Natural killer cell (primary cell): ENCODE measurements at regions not wholly inside any gene's neighbourhood (a gene's known extent, or its start where the extent isn't known, plus 50 kb on each side); places are given as distances from the start of the nearest gene placed in this dataset.
A peak's percentile ranks its signal among the peaks of the same experiment; 100 is the strongest.

Experiments used
- ATAC-seq, 3 donors: fragments of 150-1000 bp in 2 of 3; fragments of 200-7000 bp in 1 of 3; cut with Tn5 transposase; 1 replicate in 1 of 3; 2 replicates in 2 of 3; pipeline ENCODE4 v1.10.0; 2021; ENCODE audit warnings: mild to moderate bottlenecking in 2 of 3, moderate library complexity in 2 of 3
- DNase-seq, 2 donors: peaks; one replicate each; pipeline versions ENCODE4 v3.0.0 to v3.0.0-alpha.2; 2013 to 2021; ENCODE audit warnings: mixed read lengths in 1 of 2
- H3K27ac ChIP-seq: one replicate; pipeline ENCODE4 v1.5.1; 2013; ENCODE audit warnings: mild to moderate bottlenecking, low read length
- H3K27me3 ChIP-seq: one replicate; pipeline ENCODE4 v1.6.1; 2013; ENCODE audit warnings: low read length; ENCODE audit not compliant: control insufficient read depth, insufficient read depth
- H3K36me3 ChIP-seq: one replicate; pipeline ENCODE4 v1.6.1; 2013; ENCODE audit warnings: low read length; ENCODE audit not compliant: control insufficient read depth, insufficient read depth
- H3K4me1 ChIP-seq: one replicate; pipeline ENCODE4 v1.6.1; 2013; ENCODE audit warnings: low read length; ENCODE audit not compliant: control insufficient read depth, insufficient read depth
- H3K4me3 ChIP-seq: one replicate; pipeline ENCODE4 v1.5.1; 2013; ENCODE audit warnings: low read length
- H3K9me3 ChIP-seq: one replicate; pipeline ENCODE4 v1.6.1; 2013; ENCODE audit warnings: low read length; ENCODE audit not compliant: control insufficient read depth, insufficient read depth
- H3K27ac Mint-ChIP-seq, 2 donors: one replicate each; pipeline ENCODE4 v1.8.0; 2022; ENCODE audit warnings: mild to moderate bottlenecking in 2 of 2, mixed read lengths in 2 of 2, moderate library complexity in 1 of 2
- H3K27me3 Mint-ChIP-seq, 2 donors: one replicate each; pipeline ENCODE4 v1.8.0; 2022; ENCODE audit warnings: low read depth in 2 of 2, mixed read lengths in 2 of 2
- H3K36me3 Mint-ChIP-seq: one replicate; pipeline ENCODE4 v1.8.0; 2022; ENCODE audit warnings: mixed read lengths
- H3K4me1 Mint-ChIP-seq, 2 donors: one replicate each; pipeline ENCODE4 v1.8.0; 2022; ENCODE audit warnings: mixed read lengths in 2 of 2
- H3K4me3 Mint-ChIP-seq: one replicate; pipeline ENCODE4 v1.8.0; 2022; ENCODE audit warnings: mild to moderate bottlenecking, moderate library complexity, mixed read lengths
- H3K9me3 Mint-ChIP-seq, 2 donors: one replicate each; pipeline ENCODE4 v1.8.0; 2022; ENCODE audit warnings: mixed read lengths in 2 of 2
- CTCF ChIP-seq: fragments of 200-600 bp; IDR thresholded peaks from one replicate; pipeline ENCODE4 v1.8.0; 2022; ENCODE audit warnings: antibody characterized with exemption
- WGBS: methylation state at CpG from one replicate; pipeline ENCODE4 v1.1.7; 2013; ENCODE audit warnings: missing lambda C conversion rate; ENCODE audit not compliant: insufficient coverage; 5-methylcytosine and 5-hydroxymethylcytosine counted together
- intact Hi-C: fragments of 100-400 bp; cut with micrococcal nuclease; formaldehyde crosslinking; loops from one replicate; pipeline ENCODE4 v1.14.2; 2022

GRCh38 chr2:430291-431040 is 142.6 kb upstream of the ALKAL2 start:
- Histone ChIP-seq H3K9me3 (no peaks in the 10 kb centered on the region), H3K4me3 (peak overlapping the region; percentile 20), H3K36me3 (no peaks in the 10 kb centered on the region), H3K27me3 (no peaks in the 10 kb centered on the region), H3K4me1 (peaks cover 29% of the 10 kb centered on the region), H3K27ac (peak overlapping the region; percentile 91)
- intact Hi-C loops, result no loop called here
- Mint-ChIP-seq H3K27me3 (no peaks in the 10 kb centered on the region), H3K27ac (peak overlapping the region; percentile 96 to 98), H3K4me3 (peak overlapping the region; percentile 85), H3K9me3 (no peaks in the 10 kb centered on the region), H3K4me1 (peaks cover 27 to 39% of the 10 kb centered on the region in 2 donors), H3K36me3 (no peaks in the 10 kb centered on the region)
- no peak for TF ChIP-seq CTCF
- peak; percentile 45 to 53 (median 46) for ATAC-seq
- 13% methylated on average over 18 of the region's 20 CpGs for WGBS
- DNase-seq, result peak in 1 of 2 donors; percentile 31

- H3K4me3 Mint-ChIP-seq, result peak overlapping the region; percentile 85
- no peaks in the 10 kb centered on the region for H3K9me3 Mint-ChIP-seq
- no peaks in the 10 kb centered on the region for H3K36me3 Mint-ChIP-seq
- intact Hi-C loops, result no loop called here
- H3K4me3 ChIP-seq, result peak overlapping the region; percentile 20
- ATAC-seq (peak; percentile 67 to 83 (median 81)), DNase-seq (peak in 1 of 2 donors; percentile 62)
- peak overlapping the region; percentile 96 to 98 for H3K27ac Mint-ChIP-seq
- WGBS, result 7% methylated on average over 17 of the region's 19 CpGs
- no peaks in the 10 kb centered on the region for H3K27me3 Mint-ChIP-seq
- peak overlapping the region; percentile 91 for H3K27ac ChIP-seq
- H3K27me3 ChIP-seq, result no peaks in the 10 kb centered on the region
- H3K36me3 ChIP-seq, result no peaks in the 10 kb centered on the region
- H3K9me3 ChIP-seq, result no peaks in the 10 kb centered on the region
- peaks cover 27 to 35% of the 10 kb centered on the region in 2 donors for H3K4me1 Mint-ChIP-seq
- H3K4me1 ChIP-seq, result peaks cover 29% of the 10 kb centered on the region
- no peak for TF ChIP-seq CTCF
Measured at GRCh38 chr2:429575-430254, 141.8 kb upstream of the ALKAL2 start.

- peaks cover 29% of the 10 kb centered on the region for H3K4me1 ChIP-seq
- H3K27me3 ChIP-seq, result no peaks in the 10 kb centered on the region
- no peaks in the 10 kb centered on the region for H3K27me3 Mint-ChIP-seq
- H3K36me3 Mint-ChIP-seq, result no peaks in the 10 kb centered on the region
- TF ChIP-seq CTCF, result no peak
- DNase-seq, result no peak
- intact Hi-C loops, result no loop called here
- H3K27ac ChIP-seq, result peak overlapping the region; percentile 91
- ATAC-seq, result peak in 1 of 3 donors; percentile 11
- no peaks in the 10 kb centered on the region for H3K9me3 Mint-ChIP-seq
- no peak overlapping the region for H3K4me3 ChIP-seq
- H3K9me3 ChIP-seq, result no peaks in the 10 kb centered on the region
- peaks cover 25 to 30% of the 10 kb centered on the region in 2 donors for H3K4me1 Mint-ChIP-seq
- peak overlapping the region; percentile 85 for H3K4me3 Mint-ChIP-seq
- H3K36me3 ChIP-seq, result no peaks in the 10 kb centered on the region
- WGBS, result 95% methylated on average over 7 of the region's 7 CpGs
- H3K27ac Mint-ChIP-seq, result peak overlapping the region; percentile 96 to 98
Measured at GRCh38 chr2:429142-429541, 141.3 kb upstream of the ALKAL2 start.
